ENCODE measurements at regions not wholly inside any gene's neighbourhood (a gene's known extent, or its start where the extent isn't known, plus 50 kb on each side); places are given as distances from the start of the nearest gene placed in this dataset.
"Not testable (repeated sequence)": the region's sequence is repeated elsewhere in the genome, so short reads cannot be mapped to it uniquely, and the experiment has no call there.

DNA sequence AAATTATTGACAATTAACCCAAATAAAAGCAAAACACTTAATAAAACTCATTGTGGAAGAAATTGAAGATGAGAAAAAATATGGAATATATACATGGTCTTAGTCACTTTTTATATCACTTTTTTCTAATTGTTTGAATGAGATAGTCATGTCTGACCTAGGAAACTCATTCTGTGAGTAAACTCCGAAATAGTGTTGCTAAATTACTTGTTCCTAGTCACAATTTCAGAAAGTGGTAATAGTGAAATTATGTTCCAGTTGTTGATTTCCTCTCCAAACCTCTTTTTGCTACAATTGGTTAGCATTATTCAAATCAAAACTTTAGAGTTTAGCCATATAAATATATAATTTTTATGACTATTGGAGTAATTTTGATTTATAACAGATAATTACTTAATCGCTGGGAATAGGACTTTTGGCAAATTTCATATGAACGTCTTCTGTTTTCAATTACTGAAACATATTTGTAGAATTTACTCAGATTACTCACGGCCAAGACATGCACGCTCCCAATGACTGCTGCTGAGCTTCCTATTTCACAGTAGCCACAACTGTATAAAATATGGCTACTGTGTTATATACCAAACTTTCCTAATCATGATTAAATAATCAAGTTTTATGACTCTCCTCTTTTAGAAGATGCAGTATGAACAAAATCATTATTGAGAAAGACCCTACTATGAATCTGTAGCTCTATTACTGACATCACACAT is 583.4 kb downstream of the PRIM2 start:
- TF ChIP-seq, protein P1, sequence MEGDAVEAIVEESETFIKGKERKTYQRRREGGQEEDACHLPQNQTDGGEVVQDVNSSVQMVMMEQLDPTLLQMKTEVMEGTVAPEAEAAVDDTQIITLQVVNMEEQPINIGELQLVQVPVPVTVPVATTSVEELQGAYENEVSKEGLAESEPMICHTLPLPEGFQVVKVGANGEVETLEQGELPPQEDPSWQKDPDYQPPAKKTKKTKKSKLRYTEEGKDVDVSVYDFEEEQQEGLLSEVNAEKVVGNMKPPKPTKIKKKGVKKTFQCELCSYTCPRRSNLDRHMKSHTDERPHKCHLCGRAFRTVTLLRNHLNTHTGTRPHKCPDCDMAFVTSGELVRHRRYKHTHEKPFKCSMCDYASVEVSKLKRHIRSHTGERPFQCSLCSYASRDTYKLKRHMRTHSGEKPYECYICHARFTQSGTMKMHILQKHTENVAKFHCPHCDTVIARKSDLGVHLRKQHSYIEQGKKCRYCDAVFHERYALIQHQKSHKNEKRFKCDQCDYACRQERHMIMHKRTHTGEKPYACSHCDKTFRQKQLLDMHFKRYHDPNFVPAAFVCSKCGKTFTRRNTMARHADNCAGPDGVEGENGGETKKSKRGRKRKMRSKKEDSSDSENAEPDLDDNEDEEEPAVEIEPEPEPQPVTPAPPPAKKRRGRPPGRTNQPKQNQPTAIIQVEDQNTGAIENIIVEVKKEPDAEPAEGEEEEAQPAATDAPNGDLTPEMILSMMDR (IDR thresholded peaks at IDR 0.05), result not testable (repeated sequence)
- TF ChIP-seq POLR2A (IDR thresholded peaks at IDR 0.05), result not testable (repeated sequence)
